NCI-H1105 (cell line): ENCODE measurements at regions not wholly inside any gene's neighbourhood (a gene's known extent, or its start where the extent isn't known, plus 50 kb on each side); places are given as distances from the start of the nearest gene placed in this dataset.

Experiments used
- DNase-seq: peaks from one replicate; lab custom pipeline; 2025; lab: John Stamatoyannopoulos, UW

DNA sequence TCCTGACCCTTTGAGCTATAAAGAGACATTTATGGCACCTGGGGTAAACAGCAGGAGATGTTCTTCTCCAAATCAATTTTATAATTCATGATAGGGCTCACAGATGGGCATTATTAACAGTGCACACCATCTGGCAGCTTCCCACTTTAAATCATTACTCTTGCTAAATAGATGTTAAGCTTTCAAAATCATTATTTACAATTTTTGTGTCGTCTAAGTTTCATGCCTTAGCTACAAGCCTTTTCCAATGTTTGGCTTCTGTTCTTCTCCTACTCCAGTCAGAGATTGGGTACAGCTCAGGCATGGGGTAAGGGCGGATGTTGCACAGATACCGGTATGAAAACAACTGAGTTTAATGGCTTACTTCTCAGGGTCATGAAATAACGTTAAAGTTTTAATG, 120.9 kb upstream of the PFN2 start:
- no peak for DNase-seq

DNA sequence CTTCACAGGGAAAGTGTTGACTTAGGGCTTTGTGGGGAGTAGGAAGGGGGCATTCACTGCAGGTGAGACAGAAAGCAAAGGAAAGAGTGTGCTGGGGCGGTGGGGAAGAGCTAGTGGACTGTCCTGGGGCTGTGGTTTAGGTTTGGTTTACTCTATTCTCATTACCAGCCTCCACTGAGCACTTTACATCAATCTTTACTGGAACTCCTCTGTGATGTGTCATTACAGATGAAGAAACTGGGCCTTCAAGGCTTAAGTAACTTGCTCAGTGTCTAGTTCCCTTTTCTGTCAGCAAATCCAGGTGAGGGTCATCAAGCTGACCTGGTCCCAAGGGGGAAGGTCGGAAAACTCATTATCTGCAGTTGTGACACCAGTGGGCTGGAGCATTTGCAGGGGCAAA, 120.2 kb upstream of the PFN2 start:
- no peak for DNase-seq

DNA sequence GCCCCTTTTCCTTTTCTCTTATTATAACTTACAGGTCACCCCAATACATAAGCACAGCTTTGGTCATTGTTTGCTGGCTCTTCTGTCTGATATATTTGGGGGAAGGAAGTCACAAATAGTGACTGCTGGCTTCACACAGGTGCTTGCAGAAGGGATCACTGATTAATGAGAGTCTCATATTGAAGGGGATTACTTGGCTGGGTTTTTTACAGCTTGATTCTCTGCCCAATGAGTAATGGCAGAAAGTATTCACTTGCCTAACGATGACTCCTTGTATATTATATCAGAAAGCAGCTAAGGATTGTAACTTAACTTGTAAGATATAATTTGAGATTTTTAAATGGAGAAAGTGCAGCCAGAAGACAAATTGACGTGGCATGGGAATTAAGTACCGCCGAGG, 119.3 kb upstream of the PFN2 start:
- no peak for DNase-seq

DNA sequence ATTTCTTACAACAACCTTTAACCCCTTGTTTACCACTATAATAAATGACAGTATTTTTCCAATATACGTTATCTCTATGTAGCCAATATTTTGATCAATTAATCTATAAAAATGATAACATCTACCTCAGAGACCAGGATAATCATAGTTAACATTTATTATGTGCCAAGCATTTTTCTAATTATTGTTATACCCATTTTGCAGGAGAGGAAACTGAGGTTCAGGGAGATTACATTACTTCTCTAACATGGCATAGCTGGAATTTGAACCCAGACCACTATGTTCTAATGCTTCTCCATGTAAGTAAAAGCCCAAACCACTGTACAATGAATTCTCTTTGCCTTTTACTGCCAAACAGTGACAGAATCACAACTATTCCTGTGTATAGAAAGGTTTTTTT, 113.4 kb upstream of the PFN2 start:
- no peak for DNase-seq

DNA sequence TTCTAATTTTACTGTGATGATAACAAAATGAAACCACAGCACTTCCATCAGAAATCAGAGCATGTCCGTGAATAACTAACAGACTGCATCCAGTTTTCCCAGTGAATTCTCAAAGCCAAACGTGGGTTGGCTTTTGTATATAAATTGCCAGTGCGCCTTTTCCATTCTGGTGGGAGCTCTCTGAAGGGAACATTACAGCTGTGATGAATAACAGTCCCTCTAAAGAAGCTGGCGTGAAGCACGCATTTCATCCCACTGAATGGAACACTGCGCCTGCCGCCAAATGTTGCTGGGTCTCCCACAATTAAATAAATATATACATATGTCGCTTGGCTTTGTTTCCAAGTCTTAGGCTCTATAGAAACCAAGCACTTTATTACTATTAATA, 113.0 kb upstream of the PFN2 start:
- DNase-seq, result no peak

DNA sequence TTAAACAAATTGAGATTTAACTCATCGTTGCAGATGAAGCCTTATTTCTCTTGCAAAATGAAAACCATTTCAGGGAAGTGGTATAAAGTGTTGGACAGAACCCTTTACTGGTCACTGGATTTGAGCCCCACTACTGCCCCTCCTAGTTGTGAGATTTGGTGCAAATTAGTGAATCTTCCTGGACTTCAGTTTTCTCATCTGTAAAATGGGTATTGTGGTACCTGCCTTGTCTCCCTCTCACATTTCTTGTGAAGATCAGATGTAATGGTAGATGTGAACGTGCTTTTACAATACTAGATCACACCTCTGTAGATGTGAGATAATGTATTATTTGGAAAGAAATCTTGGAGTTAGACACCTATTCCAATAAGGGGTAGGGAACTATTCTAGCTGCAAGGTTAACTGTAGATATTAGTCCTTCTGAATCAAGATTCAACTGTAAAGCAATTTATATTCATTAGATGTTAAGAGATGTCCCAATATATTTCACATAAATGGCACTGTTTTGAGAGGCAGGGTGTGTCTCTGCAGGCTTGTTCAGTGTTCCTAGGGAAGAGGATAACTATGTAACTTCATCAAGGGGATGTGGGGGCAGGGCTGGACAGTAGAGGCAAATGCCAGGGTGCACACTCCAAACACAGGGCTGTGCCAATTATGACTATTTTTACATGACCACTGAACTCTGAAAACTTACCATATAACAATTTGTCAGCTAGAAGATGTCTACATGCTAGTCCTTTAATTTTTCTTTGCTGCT, 112.4 kb upstream of the PFN2 start:
- DNase-seq, result no peak

DNA sequence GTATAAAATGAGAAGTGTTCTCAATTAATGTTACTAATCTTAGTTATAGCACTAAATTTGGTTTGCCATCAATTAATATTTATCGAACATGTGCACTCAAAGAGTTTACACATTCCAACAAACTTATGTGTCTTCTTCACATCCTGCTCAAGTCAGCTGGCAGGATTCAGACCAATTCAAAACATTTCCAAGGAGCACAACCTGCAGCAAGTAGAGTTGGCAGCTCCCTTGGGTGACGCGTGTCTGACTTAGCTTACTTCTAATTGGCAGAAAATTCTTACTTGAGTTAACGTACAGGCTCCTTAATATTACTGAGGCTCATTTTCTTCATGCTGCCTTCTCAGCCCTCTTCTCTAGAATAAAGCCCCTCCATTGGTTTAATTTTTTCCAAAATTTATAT, 110.4 kb upstream of the PFN2 start:
- no peak for DNase-seq

DNA sequence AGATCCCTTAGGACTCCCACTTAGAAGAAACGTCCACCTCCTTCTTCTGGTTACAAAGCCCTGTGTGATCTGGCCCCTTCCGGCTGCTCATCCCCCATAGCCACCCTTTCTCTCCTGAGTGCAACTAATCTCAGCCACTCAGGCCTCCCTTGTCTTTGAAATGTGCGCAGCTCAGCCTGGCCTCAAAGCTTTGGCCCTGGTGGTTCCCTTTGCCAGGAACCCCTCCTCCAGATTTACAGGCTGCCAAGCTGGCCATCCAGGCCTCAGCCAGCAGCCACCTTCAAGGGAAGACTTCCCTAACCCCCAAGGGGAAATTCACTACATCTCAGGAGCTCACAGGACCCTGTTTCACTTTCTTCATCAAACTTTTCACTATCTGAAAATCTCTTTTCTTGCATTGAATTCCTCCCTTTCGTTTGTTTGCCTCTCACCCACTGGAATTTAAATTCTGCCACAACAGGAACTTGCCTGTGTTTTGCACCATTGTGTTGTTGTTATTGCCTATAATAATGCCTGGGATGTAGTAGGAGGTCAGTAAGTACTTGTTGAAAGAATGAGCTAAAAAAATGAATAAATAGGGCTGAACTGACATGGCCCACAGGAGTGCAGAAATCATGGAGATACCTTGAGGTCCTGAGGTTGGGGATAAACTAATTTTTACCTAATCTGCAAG, 109.5 kb upstream of the PFN2 start:
- DNase-seq, result no peak

DNA sequence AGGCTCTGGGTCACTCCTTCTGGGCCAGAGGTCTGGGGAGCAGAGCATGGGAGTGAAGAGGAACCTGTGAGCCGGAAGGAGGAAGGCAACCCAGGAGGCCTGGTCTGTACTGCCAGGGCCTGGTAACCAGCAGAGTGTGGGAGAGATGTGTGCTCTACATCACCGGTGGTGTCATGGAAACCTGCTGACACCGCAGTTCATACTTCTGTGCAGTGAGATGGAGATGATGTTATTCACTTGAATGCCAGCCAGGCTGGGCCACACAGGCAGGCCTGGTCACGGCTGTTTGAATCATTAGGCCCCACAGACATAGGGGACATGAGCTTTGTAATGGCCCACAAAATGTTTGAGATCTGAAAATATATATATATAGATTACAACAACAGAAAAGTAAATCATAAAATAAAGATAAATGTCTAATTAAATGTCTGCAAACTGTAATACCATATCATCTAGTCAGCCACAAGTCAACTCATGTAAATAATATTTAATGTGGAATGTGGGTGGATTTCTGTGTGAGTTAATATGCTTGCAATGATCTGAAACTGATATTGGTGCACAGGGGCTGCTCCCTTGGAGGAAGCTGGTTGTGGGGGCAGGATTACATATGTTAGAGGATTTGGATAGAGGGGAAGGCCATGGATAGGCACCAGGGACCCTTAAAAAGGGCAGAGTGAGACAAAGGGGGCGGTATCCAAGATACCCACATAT, 108.5 kb upstream of the PFN2 start:
- peak; percentile 73 for DNase-seq

DNA sequence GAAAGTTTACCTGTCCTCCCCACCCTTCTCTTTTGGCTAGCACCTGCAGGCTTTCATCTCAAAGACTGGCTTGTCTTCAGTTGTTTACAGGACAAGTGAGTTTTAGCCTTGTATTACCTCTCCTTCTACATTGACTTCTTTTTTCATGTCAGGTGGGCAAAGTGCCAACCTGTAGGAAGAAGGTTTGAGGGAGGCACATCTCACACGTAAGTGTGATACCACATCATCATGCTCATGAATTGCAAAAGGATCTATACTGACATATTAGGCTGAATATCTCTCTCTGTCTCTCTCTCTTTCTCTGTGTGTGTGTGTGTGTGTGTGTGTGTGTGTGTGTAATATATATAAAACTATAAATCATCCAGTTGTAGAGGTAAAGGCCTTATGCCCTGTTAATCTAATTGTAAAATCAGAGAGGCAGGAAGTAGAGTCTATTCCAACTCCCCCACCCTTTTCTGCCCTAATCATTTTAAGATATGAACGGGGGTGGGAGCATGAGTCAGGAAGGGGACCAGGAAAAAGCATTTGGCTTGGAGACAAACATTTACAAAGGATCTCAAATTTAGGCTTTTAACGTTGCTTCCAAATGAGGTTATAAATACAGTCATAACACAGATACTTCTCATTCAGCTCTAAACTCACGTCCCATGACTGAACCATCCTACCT, 107.0 kb upstream of the PFN2 start:
- peak; percentile 42 for DNase-seq

DNA sequence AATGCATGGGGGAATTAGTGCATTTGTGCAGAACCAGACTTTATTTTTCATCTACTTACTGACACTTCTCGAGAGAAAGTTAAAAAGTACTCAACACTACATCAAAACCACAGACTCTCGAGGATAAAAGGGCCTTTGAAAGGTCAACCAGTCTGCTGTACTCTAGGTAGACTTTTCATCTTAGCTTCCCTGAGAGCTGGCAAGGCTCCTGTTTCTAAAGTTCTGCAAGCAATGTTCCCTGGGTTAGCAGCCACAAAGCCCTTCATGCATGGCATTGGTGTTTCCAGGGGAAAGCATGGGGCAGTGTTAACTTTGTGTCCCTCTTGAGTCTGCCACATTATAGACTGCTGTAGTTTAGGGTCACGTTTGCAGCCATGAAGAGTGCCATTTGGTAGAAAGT, 106.4 kb upstream of the PFN2 start:
- no peak for DNase-seq

DNA sequence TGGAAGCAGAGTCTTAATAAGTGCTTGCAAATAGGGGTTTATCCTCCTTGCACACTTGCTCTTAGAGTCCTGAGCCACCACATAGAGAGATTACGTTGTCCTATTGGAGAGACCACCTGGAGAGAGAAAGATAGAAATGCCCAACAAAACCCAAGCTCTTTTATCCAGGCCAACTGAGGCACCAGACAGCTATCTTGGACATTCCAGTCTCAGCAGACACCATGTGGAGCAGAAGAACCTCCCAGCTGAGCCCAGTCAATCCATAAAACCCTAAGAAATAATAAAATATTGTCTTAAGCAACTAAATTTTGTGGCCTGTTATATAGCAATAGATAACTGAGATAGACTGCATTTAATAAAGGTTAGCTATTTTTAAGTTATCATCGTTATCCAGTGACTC, 105.7 kb upstream of the PFN2 start:
- no peak for DNase-seq

DNA sequence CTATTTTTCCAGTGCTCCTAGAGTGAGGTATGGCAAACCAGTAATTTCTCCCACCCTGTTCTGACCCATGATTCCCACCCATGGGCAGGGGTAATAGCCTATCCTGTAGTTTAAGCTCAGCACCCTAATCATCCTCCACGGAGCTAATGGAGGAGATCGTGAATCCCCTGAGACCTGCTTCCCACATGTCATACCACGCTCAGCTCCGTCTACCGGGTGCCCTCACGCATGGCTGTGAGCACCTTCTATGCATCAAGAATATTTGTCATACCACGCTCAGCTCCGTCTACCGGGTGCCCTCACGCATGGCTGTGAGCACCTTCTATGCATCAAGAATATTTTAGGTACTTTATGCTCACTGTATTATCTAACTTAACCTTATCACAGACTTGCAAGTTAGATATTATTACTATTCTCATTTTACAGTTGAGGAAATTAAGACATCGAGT, 104.7 kb upstream of the PFN2 start:
- no peak for DNase-seq

DNA sequence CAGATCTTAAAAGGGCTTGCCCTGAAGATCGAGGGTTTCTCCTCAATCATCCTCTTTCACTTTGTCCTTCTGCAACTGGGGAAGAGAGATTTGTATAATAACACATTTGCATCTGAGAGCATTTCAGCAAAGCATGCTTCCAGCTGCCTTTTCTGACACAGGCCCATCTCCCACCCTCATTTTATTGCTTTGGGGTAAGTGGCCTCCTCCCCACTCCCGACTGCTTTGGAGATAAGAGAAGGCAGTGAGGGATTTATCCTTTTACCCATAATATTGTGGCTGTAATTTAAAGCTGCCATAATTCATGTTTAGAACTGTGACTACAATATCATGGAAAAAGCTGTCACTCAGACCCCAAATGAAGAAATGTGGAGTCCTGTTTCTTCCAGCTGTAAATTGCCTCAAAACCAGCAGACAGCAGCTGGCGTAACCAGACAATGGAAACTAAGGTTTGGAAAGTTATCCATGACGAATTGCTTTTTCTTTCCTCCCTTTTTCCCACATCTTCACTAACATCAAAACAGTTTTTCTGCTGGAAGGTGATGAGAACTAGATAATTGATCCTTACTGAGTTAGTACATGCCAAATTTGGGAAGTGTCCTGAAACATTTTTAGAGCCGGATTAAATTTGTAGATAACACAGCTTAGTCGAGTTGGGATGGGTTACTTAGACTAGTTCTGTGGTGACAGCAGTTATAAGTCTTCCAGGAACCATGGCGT, 104.2 kb upstream of the PFN2 start:
- no peak for DNase-seq

DNA sequence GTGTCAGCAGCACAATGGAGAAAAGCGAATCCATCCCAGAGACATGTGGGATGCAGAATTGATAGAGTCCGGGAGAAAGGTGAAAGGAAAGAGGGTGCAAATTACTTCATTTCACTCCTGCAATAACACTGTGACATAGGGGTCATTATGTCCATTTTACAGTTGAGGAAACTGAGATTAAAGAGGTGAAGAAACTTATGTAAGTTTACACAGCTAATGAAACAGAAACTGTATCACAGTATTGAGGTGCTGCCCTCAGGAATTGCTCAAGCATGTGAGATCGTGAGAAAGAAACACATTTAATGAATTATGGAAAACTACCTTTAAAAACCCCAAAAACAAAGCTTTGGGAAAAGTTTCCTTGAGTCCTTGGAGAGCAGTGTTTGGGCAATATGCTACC, 103.6 kb upstream of the PFN2 start:
- no peak for DNase-seq

DNA sequence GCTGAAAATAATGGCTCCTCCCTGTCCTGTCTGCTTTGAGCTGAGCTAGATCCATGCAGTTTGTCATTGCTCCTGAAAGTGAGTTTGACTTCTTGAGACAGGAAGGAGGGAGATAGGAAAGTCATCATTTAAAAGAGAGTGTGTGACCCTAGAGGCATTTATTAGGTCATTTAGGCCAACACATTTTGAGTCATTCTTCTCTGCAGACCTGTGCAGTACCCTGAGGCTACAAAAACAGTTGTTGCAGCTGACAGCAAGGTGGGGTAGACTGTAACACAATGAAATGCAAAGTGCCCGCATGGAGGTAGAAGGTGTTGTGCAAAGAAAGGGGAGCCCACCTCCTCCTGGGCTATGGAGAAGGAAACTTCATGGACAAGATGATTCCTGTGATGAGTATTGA, 102.8 kb upstream of the PFN2 start:
- DNase-seq, result no peak

DNA sequence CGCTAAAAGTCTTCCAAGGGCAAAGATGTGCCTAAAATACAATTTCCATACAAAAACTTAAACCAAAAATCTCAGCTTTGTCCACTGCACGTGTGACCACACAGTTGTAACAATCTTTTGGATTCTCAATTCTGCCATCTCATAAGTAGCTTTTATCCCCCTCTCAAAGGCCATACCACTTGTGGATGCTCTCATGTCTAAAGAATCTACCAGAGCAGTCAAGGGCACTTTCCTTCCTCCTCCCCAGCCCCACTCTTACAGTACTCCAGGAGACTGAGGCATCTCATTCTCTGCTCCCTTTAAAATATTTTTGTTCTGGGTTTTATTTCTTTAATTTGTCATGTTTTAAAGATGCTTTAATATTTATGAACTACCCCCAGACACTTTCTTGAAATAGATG, 102.3 kb upstream of the PFN2 start:
- no peak for DNase-seq

DNA sequence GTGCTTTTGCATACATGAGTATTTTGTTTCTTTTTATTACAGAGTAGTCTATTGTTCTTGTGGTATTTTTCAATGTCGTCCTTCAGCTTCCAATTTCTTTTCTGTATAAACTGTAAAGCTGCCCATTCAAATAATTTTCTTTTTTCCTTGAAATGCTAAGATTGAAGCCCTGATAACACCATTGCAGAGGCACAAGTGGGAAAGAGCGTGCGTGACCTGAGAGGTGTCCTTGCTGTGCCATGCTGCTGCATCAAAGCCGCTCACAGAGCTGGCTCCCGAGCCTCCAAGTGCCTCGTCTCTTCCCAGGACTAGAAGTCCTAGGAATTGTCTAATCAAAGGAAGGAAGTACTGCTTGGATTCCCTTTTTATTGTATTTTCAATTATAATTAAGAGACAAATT, 101.9 kb upstream of the PFN2 start:
- no peak for DNase-seq

DNA sequence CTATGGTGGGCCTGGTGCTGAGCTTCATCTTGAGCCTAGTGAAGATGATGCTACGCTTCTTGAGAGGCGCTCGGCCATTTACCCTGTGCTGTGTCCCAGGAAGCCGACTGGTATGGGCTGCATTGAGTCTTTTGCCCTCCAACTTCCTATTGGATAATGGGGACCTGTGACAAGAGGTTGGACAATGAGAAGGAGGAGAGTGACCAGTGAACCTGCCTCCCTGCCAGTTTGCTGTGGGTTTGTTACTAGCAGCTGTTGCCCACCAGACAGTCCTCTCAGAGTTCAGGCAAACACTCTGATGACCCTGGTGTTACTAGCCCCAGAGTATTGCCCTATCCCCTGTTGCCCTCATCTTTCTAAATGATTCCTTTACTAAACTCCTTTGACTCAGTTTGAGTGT, 99.6 kb upstream of the PFN2 start:
- DNase-seq, result no peak

DNA sequence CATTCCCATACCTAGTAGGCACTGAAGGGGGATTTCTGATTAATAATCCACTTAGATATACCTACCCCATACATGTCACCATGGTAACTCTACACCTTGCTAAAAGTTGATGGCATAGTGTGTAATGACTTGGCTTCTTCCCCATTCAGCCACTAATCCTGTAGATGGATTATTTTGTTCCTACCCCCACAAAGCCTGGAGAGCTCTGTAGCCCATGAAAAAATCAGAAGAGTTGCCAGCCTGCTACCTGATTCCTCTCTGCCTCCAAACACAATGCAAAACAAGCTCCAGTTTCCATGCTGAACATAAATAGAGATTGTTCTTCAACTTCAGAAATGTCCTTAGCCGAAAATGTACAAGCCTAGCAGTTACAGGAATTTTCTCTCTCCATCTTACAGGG, 98.9 kb upstream of the PFN2 start:
- DNase-seq, result no peak

DNA sequence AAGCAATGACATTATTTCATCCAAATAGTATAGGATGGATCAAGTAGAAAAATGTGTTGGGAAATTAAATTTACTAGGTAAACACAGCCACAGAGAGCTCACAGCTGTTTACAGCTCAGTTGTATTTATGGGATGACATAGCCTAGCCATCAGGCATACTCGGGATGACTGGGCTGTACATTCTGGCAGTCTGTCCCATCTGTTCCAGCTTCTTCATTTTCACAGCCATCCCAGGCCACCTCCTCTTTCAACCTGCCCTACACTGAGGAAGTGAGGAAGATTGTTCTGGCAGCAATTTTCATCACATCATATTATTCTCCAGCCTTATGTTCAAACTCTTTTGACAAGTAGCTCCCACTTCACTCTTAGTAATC, 98.4 kb upstream of the PFN2 start:
- no peak for DNase-seq
